Left renal pelvis (tissue), 4 donors: ENCODE measurements at regions not wholly inside any gene's neighbourhood (a gene's known extent, or its start where the extent isn't known, plus 50 kb on each side); places are given as distances from the start of the nearest gene placed in this dataset.

Experiments used
- DNase-seq, 4 donors: peaks; one replicate each; pipeline ENCODE4 v3.0.0-alpha.2; 2013; ENCODE audit warnings: low read depth in 4 of 4, low spot score in 3 of 4

DNA sequence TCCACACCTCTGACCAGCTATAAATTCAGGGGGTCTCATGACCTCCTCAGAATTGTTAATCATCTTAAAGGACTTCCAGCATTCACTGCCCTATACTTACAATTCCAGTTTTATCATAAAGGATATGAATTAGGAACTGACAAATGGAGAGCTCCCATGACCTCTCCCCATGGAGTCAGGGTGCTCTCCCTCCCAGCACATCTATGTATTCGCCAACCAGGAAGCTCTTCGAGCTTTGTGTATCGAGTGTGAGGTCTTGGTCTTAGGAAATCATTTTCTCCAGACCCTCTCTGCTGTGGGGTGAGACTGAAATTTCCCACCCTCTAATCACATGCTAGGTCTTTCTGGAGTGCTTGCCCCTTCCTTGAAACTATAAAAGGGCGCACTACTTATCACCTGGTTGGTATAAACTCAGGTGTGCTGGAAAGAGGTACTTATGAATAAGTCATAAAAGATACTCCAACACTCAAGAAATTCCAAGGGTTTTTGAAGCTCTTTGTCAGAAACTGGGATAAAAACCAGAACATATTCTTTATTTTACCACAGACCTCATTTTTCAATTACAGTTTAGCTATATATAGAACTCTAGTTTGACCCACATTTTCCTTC is 238.4 kb upstream of the OPRM1 start:
- DNase-seq, result no peak

GRCh38 chr6:153790876-153791473 is 248.1 kb upstream of the OPRM1 start:
- DNase-seq, result no peak

DNA sequence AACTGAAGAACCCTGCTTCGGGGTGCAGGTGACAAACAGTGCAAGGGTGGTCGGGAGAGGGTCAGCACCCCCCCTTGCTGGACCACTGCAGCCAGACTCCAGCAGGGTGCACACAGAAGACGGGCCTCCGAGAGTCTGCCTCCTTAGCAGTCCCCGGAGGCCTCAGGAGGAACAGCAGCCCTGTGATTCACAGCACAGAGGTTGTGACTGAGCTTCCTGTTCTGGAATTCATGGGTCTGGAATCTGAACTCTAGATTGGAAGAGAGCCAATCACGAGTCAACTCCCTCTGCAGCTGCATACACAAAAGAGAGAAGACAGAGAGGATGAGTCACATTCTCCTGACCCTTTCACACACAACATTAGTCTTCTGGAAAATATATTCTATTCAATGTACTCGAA is 249.0 kb upstream of the OPRM1 start:
- DNase-seq, result no peak

- DNase-seq, result no peak
These were observed 251.8 kb upstream of the OPRM1 start for GRCh38 chr6:153787341-153787606.

DNA sequence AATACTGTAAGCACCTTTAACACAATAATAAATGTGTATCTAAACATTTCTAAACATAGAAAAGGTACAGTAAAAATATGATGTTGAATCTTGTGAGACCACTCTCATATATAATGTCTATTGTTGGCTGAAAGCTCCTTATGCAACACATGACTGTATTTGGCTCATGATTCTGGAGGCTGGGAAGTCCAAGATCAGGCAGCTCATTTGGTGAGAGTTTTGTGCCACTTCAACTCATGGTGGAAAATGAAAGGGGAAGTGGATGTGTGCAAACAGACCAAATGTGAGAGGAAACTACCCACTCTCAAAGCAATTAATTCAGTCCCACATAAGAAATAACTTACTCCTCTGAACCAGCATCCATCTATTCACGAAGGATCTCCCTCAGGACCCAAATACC is 257.7 kb upstream of the OPRM1 start:
- no peak for DNase-seq

- DNase-seq, result no peak
These were observed 259.0 kb upstream of the OPRM1 start for GRCh38 chr6:153780011-153780410.

DNA sequence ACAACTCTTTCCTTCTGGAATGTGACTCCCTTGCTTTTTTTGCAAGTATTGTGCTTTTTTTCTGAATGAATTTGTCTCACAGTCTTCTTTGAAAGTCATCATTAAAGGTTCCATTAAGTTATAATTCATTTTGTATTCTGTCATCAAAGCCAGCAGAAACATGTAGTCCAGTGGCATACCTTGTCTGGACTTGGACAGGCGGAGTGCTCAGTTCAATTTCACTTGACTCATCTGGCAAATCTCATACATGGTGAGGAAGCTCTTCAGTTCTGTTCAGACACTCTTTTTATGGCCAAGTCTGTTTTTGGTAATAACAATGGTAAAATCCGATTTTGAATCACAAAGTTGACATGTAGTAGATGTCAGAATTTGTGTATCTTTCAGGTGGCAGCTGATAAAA is 260.8 kb upstream of the OPRM1 start:
- DNase-seq, result no peak

- DNase-seq, result no peak
These were observed 267.5 kb upstream of the OPRM1 start for GRCh38 chr6:153771577-153771976.

- no peak for DNase-seq
These were observed 271.9 kb upstream of the OPRM1 start for GRCh38 chr6:153767127-153767526.

DNA sequence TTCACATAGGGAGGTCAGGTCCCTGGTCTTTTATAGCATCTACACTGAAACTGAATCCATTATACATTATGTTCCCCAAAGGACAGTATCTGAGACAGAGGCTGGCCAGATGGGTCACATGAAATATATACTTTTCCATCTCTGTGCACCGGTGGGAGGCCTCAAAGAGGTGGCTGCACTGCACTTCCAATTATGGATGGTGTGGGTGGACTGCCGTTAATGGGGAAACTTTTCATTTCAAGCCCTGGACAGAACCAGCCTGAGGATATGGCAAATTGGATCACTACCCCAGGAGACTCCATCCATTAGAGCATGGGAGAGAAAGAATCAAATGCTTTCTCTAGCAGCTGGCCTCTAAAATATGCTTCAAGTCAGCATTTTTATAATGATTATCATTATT is 280.5 kb upstream of the OPRM1 start:
- DNase-seq, result no peak

- DNase-seq, result no peak
These were observed 303.3 kb upstream of the OPRM1 start for GRCh38 chr6:153735761-153736160.

DNA sequence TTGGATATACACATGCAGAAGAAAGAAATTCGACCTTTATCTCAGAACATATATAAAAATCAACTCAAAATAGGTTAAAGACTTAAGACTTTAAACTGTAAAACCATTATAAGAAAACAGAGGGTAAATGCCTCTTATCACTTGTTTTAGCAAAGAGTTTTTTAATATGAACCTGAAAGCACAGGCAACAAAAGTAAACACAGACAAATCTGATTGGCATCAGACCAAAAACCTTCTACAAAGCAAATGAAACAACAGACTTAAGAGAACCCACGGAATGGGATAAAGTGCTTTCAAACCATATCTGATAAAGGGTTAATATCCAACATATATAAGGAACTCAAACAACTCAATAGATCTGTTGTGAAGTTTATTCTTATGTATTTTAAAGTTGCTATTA is 309.9 kb upstream of the OPRM1 start:
- no peak for DNase-seq

DNA sequence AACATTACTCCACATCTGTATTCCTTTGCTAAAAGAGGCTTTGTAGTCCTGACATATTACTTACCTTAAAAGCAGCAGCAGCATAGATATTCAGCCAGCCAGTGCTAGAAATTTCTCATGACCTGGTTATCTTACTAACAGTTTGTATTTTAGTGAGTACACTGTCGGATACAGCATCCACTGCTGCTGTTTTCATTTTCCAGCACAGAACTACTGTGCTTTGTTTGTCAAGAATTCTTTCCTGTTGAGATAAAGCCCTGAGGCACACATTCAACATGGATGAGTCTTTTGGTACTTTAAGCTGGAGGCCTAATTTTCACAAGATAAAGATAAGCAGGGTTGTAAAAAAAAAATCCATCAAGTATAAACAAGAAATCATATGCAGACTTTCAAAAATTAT is 311.2 kb upstream of the OPRM1 start:
- no peak for DNase-seq

- no peak for DNase-seq
These were observed 313.6 kb upstream of the OPRM1 start for GRCh38 chr6:153725456-153725855.

GRCh38 chr6:153720732-153721131 is 318.3 kb upstream of the OPRM1 start:
- no peak for DNase-seq

- no peak for DNase-seq
These were observed 333.6 kb upstream of the OPRM1 start for GRCh38 chr6:153705429-153705828.

DNA sequence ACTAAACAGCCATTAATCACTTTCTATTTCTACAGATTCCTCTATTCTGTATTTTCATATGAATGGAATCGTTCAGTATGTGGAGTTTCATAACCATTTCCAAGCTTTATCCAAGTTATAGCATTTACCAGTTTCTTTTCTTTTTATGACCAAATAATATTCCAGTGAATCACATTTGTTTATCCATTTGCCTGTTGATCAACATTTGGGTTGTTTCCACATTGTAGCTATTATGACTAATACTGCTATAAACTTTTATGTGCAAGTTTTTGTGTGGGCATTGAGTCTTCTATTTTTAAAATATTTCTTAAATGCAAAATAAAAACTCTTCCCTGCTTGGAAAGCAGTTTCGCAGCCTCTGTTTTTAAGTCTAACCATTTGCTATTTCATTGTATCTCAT is 336.4 kb upstream of the OPRM1 start:
- DNase-seq, result no peak

DNA sequence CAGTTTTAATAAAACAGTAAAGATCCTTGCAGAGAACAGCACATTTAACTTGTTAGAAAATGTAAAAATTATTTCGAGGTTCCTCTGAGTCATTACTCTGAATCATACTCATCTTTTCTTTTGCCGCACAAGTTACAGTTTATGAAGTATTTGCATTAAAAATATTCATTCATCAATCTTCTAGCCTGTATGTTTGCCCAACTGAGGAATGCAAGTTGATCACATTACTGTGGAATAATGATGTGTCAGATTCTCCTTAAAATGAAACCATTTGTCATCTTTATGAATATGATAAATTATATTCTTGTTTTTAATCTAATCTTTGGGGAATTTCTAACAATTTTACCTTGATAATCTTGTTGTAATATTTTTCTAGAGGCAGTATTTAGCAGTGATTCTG is 340.4 kb upstream of the OPRM1 start:
- DNase-seq, result no peak

DNA sequence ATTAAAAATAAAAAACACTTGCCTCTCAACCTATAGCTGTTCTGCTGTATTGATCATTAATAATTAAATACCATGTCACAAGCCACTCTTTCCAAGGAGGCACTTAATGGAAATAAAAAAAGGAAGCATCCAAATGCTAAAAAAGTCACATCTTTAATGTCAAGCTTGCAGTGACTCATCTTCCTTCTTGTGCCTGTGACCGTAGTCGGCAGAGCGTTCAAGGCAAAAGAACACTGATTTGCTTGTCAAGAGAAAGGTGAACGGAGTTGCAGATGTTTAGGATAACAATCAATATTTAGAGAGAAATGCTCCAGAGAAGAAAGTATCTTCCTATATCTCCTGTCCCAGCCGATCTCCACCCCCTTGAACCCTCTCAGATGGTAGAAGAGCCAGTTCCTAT is 341.0 kb upstream of the OPRM1 start:
- no peak for DNase-seq

- no peak for DNase-seq
These were observed 361.5 kb upstream of the OPRM1 start for GRCh38 chr6:153677522-153677921.

DNA sequence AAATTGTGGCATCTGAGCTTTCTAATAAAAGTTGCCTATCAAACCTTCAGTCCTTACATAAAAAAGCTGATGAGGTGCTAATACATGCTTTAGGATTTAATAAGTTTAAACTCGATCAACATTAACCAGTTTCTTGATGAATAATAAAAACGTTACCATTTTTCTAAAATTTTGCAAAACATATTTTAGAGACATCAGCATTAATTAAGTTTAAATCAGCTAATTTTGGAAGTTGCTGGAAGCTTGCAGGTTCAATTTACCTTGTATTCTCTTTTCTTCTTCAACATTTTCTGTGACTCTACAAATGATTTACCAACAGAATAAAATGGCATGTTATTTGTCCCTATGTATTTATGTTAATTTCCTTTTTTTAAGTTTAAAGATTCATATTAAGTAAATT is 365.3 kb upstream of the OPRM1 start:
- DNase-seq, result no peak

DNA sequence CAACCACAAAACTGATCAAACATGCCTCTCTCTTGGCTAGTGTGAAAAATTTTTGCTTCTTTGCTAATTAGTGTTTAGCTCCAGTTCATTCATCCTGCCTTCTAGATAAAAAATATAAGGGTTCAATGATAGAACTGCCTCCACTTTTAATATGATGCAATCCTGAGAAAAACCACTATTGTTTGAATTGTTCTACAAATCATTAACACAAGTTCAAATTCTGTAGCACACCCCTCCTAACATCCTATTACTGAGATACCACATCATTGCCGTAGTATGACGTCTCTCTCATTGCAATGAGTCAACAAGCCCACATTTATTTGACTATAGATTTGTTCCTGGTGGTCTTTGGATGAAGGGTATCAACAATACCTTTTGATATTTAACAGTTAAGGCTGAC is 365.8 kb upstream of the OPRM1 start:
- DNase-seq, result no peak

- DNase-seq, result no peak
These were observed 368.5 kb upstream of the OPRM1 start for GRCh38 chr6:153670403-153671026.
